Liver (tissue), 3 donors: ENCODE measurements at regions not wholly inside any gene's neighbourhood (a gene's known extent, or its start where the extent isn't known, plus 50 kb on each side); places are given as distances from the start of the nearest gene placed in this dataset.

Experiments
- ATF3 ChIP-seq: IDR thresholded peaks from 2 replicates; pipeline ENCODE4 v1.6.1; 2016; ENCODE audit warnings: antibody characterized with exemption
- CTCF ChIP-seq: fragments of 150-350 bp; IDR thresholded peaks from 2 replicates; pipeline ENCODE4 v1.5.1; 2017; ENCODE audit warnings: improper control_type of control experiment, low read depth, low read length; ENCODE audit not compliant: missing input control
- EGR1 ChIP-seq, 2 donors: IDR thresholded peaks; 2 replicates each; pipeline ENCODE4 v1.6.1; 2016 to 2018; ENCODE audit warnings: antibody characterized with exemption in 2 of 2, low read depth in 2 of 2
- GABPA ChIP-seq, 2 donors: IDR thresholded peaks in 1 of 2; conservative IDR thresholded peaks in 1 of 2; 2 replicates each; pipeline ENCODE4 v1.6.1; 2016; ENCODE audit warnings: antibody characterized with exemption in 2 of 2, mild to moderate bottlenecking in 1 of 2, moderate library complexity in 1 of 2
- JUND ChIP-seq, 2 donors: IDR thresholded peaks; 2 replicates each; pipeline ENCODE4 v1.6.1; 2016; ENCODE audit warnings: antibody characterized with exemption in 2 of 2
- RAD21 ChIP-seq, 2 donors: IDR thresholded peaks; 2 replicates each; pipeline ENCODE4 v1.6.1; 2016; ENCODE audit warnings: antibody characterized with exemption in 2 of 2, mild to moderate bottlenecking in 2 of 2
- REST ChIP-seq: IDR thresholded peaks from 2 replicates; pipeline ENCODE4 v1.6.1; 2016; ENCODE audit warnings: antibody characterized with exemption, mild to moderate bottlenecking
- TAF1 ChIP-seq: conservative IDR thresholded peaks from 2 replicates; pipeline ENCODE4 v1.6.1; 2016; ENCODE audit warnings: antibody characterized with exemption, mild to moderate bottlenecking
- YY1 ChIP-seq: IDR thresholded peaks from 2 replicates; pipeline ENCODE4 v1.6.1; 2016; ENCODE audit warnings: antibody characterized with exemption, mild to moderate bottlenecking
- donor health status: healthy.
- donor health status: healthy.

- TF ChIP-seq YY1 (no peak), CTCF (no peak), EGR1 (IDR thresholded peaks at IDR 0.05; ENCODE audit: low read depth in 2 of 2) (no peak), ATF3 (no peak), REST (no peak), JUND (IDR thresholded peaks at IDR 0.05) (no peak), TAF1 (no peak), RAD21 (IDR thresholded peaks at IDR 0.05) (peak in 1 of 2 donors; percentile 25), GABPA (IDR thresholded peaks at IDR 0.05 in 1 of 2, conservative IDR thresholded peaks at IDR 0.05 in 1 of 2) (no peak)
Observed at GRCh38 chr20:40634891-40635290, 54.1 kb downstream of the MAFB start.
